Prostate gland (tissue), 2 donors: ENCODE measurements at regions not wholly inside any gene's neighbourhood (a gene's known extent, or its start where the extent isn't known, plus 50 kb on each side); places are given as distances from the start of the nearest gene placed in this dataset.

Source experiments
- DNase-seq: peaks from one replicate; pipeline ENCODE4 v3.0.0-alpha.2; 2019; ENCODE audit warnings: low spot score
- H3K27ac ChIP-seq, 2 donors: fragments of 200-600 bp; sonication (generic); 2 replicates each; pipeline ENCODE4 v1.5.1; 2017 to 2019
- H3K27me3 ChIP-seq: fragments of 200-600 bp; sonication (generic); replicated peaks from 2 replicates; pipeline ENCODE4 v1.5.1; 2019; ENCODE audit not compliant: insufficient read depth
- H3K36me3 ChIP-seq, 2 donors: fragments of 200-600 bp; sonication (generic); 1 replicate in 1 of 2; 2 replicates in 1 of 2; pipeline versions ENCODE4 v1.5.1 to v1.8.1; 2017 to 2019
- H3K4me1 ChIP-seq: fragments of 200-600 bp; sonication (generic); replicated peaks from 2 replicates; pipeline ENCODE4 v1.5.1; 2019
- H3K4me3 ChIP-seq, 2 donors: fragments of 200-600 bp; sonication (generic); 2 replicates each; pipeline ENCODE4 v1.5.1; 2017 to 2019
- H3K9me3 ChIP-seq: fragments of 200-600 bp; sonication (generic); 2 replicates; pipeline ENCODE4 v1.5.1; 2017
- POLR2A ChIP-seq: fragments of 450-650 bp; IDR thresholded peaks from one replicate; pipeline ENCODE4 v1.6.1; 2016; ENCODE audit warnings: antibody characterized with exemption, mild to moderate bottlenecking
- POLR2AphosphoS5 ChIP-seq: sonication (generic); formaldehyde crosslinking; IDR thresholded peaks from one replicate; pipeline ENCODE4 v1.6.1; 2017; ENCODE audit warnings: antibody characterized with exemption
- WGBS: methylation state at CpG from one replicate; pipeline ENCODE4 v1.1.5; 2018; 5-methylcytosine and 5-hydroxymethylcytosine counted together
- intact Hi-C: fragments of 100-400 bp; cut with DNase I; formaldehyde crosslinking; loops from one replicate; pipeline ENCODE4 v1.14.2; 2022
- TF ChIP-seq, protein P1 (sequence below), 4 experiments: fragments of 200-600 bp in 2 of 4; fragments of 450-650 bp in 2 of 4; sonication (generic) in 2 of 4; IDR thresholded peaks; 1 replicate in 3 of 4; 2 replicates in 1 of 4; pipeline ENCODE4 v1.5.1; 2016 to 2019; ENCODE audit warnings: antibody characterized with exemption in 4 of 4, mild to moderate bottlenecking in 2 of 4, moderate library complexity in 2 of 4

DNA sequence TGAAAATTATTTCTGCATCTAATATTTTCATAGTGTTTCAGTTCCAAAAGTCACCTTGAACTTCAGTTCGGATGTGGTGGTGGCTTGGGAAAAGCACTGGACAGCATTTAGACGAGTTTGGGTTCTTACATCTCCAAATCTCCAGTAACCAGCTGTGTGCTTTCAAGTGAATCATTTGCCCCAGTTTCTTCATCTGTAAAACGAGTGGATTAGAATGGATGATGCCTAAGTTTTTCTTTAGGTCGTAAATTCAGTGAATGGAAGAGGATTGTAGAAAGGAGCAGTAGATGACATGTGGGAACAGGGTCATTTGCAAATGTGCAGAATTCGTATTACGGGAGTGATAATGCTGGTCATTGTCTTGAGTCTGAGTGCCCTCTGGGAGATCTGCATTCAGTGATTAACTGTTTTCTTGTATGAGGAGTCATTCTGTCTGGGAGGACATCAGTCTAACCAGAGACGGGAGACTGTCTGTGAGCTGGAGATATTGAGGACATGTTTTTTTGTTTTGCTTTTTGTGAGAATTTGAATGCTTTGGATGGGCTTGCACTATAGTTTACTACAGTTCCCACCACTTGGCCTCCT, 641.6 kb upstream of the TBL1XR1 start:
- intact Hi-C loops: loop anchor here (10.0 kb wide), 3 partner anchors 246 to 486 kb away; no protein-coding TSS in a partner anchor
- H3K36me3 ChIP-seq: no peaks in the 10 kb centered on the region
- TF ChIP-seq, protein P1, sequence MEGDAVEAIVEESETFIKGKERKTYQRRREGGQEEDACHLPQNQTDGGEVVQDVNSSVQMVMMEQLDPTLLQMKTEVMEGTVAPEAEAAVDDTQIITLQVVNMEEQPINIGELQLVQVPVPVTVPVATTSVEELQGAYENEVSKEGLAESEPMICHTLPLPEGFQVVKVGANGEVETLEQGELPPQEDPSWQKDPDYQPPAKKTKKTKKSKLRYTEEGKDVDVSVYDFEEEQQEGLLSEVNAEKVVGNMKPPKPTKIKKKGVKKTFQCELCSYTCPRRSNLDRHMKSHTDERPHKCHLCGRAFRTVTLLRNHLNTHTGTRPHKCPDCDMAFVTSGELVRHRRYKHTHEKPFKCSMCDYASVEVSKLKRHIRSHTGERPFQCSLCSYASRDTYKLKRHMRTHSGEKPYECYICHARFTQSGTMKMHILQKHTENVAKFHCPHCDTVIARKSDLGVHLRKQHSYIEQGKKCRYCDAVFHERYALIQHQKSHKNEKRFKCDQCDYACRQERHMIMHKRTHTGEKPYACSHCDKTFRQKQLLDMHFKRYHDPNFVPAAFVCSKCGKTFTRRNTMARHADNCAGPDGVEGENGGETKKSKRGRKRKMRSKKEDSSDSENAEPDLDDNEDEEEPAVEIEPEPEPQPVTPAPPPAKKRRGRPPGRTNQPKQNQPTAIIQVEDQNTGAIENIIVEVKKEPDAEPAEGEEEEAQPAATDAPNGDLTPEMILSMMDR (IDR thresholded peaks at IDR 0.05): no peak
- TF ChIP-seq POLR2A: no peak
- no peak for TF ChIP-seq POLR2AphosphoS5
- H3K4me1 ChIP-seq: no peaks in the 10 kb centered on the region
- no peak for DNase-seq
- no peaks in the 10 kb centered on the region for H3K9me3 ChIP-seq
- WGBS: 80% methylated on average over 7 of the region's 7 CpGs
- no peak overlapping the region for H3K27ac ChIP-seq
- H3K27me3 ChIP-seq: no peaks in the 10 kb centered on the region
- no peak overlapping the region for H3K4me3 ChIP-seq

DNA sequence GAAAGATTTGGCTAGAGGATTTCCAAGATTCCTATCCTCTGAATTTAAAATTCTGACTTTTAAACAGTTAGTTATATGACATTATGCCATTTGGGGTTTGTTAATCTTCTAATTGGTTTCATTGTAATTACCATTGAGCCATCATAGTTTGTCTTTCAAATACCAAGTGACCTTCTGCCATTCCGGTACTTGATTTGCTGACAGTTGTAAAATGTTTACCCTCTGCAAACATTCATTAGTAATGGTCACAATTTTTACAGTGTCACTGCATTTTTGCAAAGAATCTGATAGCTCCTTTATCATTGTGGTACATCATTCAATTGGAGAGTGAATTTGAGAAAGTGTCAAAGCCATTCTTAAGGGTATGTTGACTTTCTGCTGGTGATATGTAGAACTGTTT, 645.0 kb upstream of the TBL1XR1 start:
- no peaks in the 10 kb centered on the region for H3K9me3 ChIP-seq
- H3K27me3 ChIP-seq: no peaks in the 10 kb centered on the region
- no peaks in the 10 kb centered on the region for H3K4me1 ChIP-seq
- DNase-seq: no peak
- no peak overlapping the region for H3K27ac ChIP-seq
- no peak for TF ChIP-seq POLR2AphosphoS5
- TF ChIP-seq POLR2A: no peak
- TF ChIP-seq, protein P1 (IDR thresholded peaks at IDR 0.05): no peak
- H3K36me3 ChIP-seq: no peaks in the 10 kb centered on the region
- no peak overlapping the region for H3K4me3 ChIP-seq
- intact Hi-C loops: no loop called here
- 75% methylated on average over 1 of the region's 1 CpG for WGBS

DNA sequence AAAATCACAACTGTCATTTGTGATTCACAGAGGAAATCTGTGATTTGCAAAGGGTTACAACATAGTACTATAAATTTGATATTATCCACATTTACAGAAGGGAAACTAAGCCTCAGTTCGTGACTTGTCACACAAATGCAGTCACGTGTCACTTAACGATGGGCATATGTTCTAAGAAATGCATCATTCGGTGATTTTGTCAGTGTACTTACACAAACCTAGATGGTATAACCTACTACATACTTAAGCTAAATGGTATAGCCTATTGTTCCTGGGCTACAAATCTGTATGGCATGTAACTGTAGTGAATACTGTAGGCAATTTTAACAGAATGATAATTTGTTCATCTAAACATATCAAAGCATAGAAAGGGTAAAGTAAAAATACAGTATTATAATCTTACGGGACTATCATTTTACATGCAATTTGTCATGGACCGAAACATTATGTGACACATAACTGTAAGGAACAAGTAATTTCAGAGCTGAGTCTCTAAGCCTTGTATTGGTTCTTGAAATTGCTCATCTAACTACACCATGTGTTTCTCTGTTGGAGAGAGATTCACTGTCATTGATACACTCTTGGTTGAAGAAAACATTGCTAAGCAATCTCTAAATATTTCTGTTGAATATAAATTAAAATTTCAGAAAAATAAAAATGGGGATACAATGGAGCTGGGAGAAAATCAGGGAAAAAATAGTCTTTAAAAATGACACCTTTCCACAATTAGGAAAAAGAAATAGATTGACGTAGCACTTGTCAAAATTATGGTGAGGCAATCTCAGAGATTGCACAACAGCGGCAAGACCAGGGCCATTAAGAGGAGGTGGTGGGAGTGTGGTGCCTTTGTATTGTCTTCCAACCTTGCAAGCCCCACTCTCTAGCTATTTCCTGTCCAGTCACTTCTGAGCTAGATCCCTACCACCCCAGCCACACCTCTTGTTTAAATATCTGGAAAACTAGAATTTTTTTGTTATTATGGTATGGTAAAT, 645.8 kb upstream of the TBL1XR1 start:
- 94% methylated on average over 8 of the region's 8 CpGs for WGBS
- Histone ChIP-seq H3K36me3 (no peaks in the 10 kb centered on the region), H3K27me3 (no peaks in the 10 kb centered on the region), H3K4me3 (no peak overlapping the region), H3K9me3 (no peaks in the 10 kb centered on the region), H3K27ac (no peak overlapping the region), H3K4me1 (no peaks in the 10 kb centered on the region)
- DNase-seq: no peak
- intact Hi-C loops: no loop called here
- TF ChIP-seq POLR2AphosphoS5: no peak
- no peak for TF ChIP-seq POLR2A
- TF ChIP-seq, protein P1 (IDR thresholded peaks at IDR 0.05): no peak

- Histone ChIP-seq H3K9me3 (no peaks in the 10 kb centered on the region), H3K27me3 (no peaks in the 10 kb centered on the region), H3K4me3 (no peak overlapping the region), H3K36me3 (no peaks in the 10 kb centered on the region), H3K4me1 (no peaks in the 10 kb centered on the region), H3K27ac (no peak overlapping the region)
- WGBS: 26% methylated on average over 3 of the region's 3 CpGs
- intact Hi-C loops: no loop called here
- DNase-seq: no peak
- TF ChIP-seq, protein P1 (IDR thresholded peaks at IDR 0.05): no peak
- peak; percentile 50 for TF ChIP-seq POLR2AphosphoS5
Observed at GRCh38 chr3:177852001-177852807, 654.9 kb upstream of the TBL1XR1 start.
